Mesenchymal stem cell (in vitro differentiated cells and primary cell): ENCODE measurements at regions not wholly inside any gene's neighbourhood (a gene's known extent, or its start where the extent isn't known, plus 50 kb on each side); places are given as distances from the start of the nearest gene placed in this dataset.

Experiments
- DNase-seq: peaks from one replicate; pipeline ENCODE4 v3.0.0-alpha.2; 2013
- H2AFZ ChIP-seq: one replicate; pipeline ENCODE4 v1.6.1; 2013; ENCODE audit warnings: low read depth, mild to moderate bottlenecking, control low read depth, inconsistent platforms, low read length, moderate library complexity
- H2AK5ac ChIP-seq: 2 replicates; pipeline ENCODE4 v1.6.1; 2013; ENCODE audit warnings: low read length, moderate library complexity, mild to moderate bottlenecking, inconsistent platforms; ENCODE audit not compliant: severe bottlenecking
- H2BK120ac ChIP-seq: one replicate; pipeline ENCODE4 v1.6.1; 2013; ENCODE audit warnings: low read depth, mild to moderate bottlenecking, inconsistent platforms, low read length, moderate library complexity
- H2BK12ac ChIP-seq, 2 experiments: one replicate each; pipeline ENCODE4 v1.6.1; 2013; ENCODE audit warnings: inconsistent platforms in 2 of 2, low read length in 2 of 2, mild to moderate bottlenecking in 2 of 2, moderate library complexity in 2 of 2, control low read depth in 1 of 2
- H2BK15ac ChIP-seq: one replicate; pipeline ENCODE4 v1.6.1; 2013; ENCODE audit warnings: mild to moderate bottlenecking, low read depth, inconsistent platforms; ENCODE audit not compliant: poor library complexity, severe bottlenecking
- H2BK5ac ChIP-seq: 2 replicates; pipeline ENCODE4 v1.6.1; 2013; ENCODE audit warnings: low read depth, mild to moderate bottlenecking, low read length, control low read depth, inconsistent platforms; ENCODE audit not compliant: poor library complexity, severe bottlenecking
- H3K14ac ChIP-seq, 2 experiments: one replicate each; pipeline ENCODE4 v1.6.1; 2013; ENCODE audit warnings: inconsistent platforms in 2 of 2, low read length in 2 of 2, control low read depth in 1 of 2, mild to moderate bottlenecking in 1 of 2, moderate library complexity in 1 of 2
- H3K18ac ChIP-seq, 2 experiments: one replicate each; pipeline ENCODE4 v1.6.1; 2013; ENCODE audit warnings: inconsistent platforms in 2 of 2, low read length in 2 of 2, control low read depth in 1 of 2, low read depth in 1 of 2, mild to moderate bottlenecking in 1 of 2
- H3K23ac ChIP-seq, 2 experiments: one replicate each; pipeline ENCODE4 v1.6.1; 2013; ENCODE audit warnings: inconsistent platforms in 2 of 2, low read length in 2 of 2, mild to moderate bottlenecking in 2 of 2, moderate library complexity in 2 of 2, control low read depth in 1 of 2
- H3K27ac ChIP-seq: 2 replicates; pipeline ENCODE4 v1.5.1; 2013; ENCODE audit warnings: mild to moderate bottlenecking, moderate library complexity, low read length, control low read depth, inconsistent platforms; ENCODE audit not compliant: poor library complexity, severe bottlenecking
- H3K27me3 ChIP-seq, 2 experiments: 2 replicates each; pipeline versions ENCODE4 v1.6.1 to v1.7.0; 2013; ENCODE audit warnings: low read length in 2 of 2, mild to moderate bottlenecking in 2 of 2, moderate library complexity in 2 of 2, control low read depth in 1 of 2, inconsistent platforms in 1 of 2; ENCODE audit not compliant: control insufficient read depth in 1 of 2, insufficient read depth in 1 of 2
- H3K36me3 ChIP-seq, 2 experiments: 2 replicates each; pipeline versions ENCODE4 v1.6.1 to v1.7.0; 2013; ENCODE audit warnings: low read length in 2 of 2, control low read depth in 1 of 2, inconsistent platforms in 1 of 2, low read depth in 1 of 2, mild to moderate bottlenecking in 1 of 2; ENCODE audit not compliant: insufficient read depth in 2 of 2, control insufficient read depth in 1 of 2
- H3K4ac ChIP-seq, 2 experiments: one replicate each; pipeline ENCODE4 v1.6.1; 2013; ENCODE audit warnings: inconsistent platforms in 2 of 2, low read length in 2 of 2, mild to moderate bottlenecking in 2 of 2, moderate library complexity in 2 of 2, control low read depth in 1 of 2, low read depth in 1 of 2
- H3K4me1 ChIP-seq: 2 replicates; pipeline ENCODE4 v1.6.1; 2013; ENCODE audit warnings: low read depth, low read length, control low read depth; ENCODE audit not compliant: control insufficient read depth, insufficient read depth
- H3K4me2 ChIP-seq: 2 replicates; pipeline ENCODE4 v1.6.1; 2013; ENCODE audit warnings: low read length, mild to moderate bottlenecking, inconsistent platforms; ENCODE audit not compliant: poor library complexity, severe bottlenecking
- H3K4me3 ChIP-seq, 2 experiments: 2 replicates each; pipeline versions ENCODE4 v1.5.1 to v1.7.0; 2013; ENCODE audit warnings: low read length in 2 of 2, mild to moderate bottlenecking in 2 of 2, control low read depth in 1 of 2, low read depth in 1 of 2; ENCODE audit not compliant: insufficient read depth in 1 of 2
- H3K79me1 ChIP-seq: replicated peaks from 2 replicates; pipeline ENCODE4 v1.6.1; 2013; ENCODE audit warnings: mild to moderate bottlenecking, control low read depth, low read length, inconsistent platforms; ENCODE audit not compliant: poor library complexity, severe bottlenecking
- H3K9ac ChIP-seq: 2 replicates; pipeline ENCODE4 v1.7.0; 2013; ENCODE audit warnings: mild to moderate bottlenecking, low read length, moderate library complexity
- H3K9me3 ChIP-seq: 2 replicates; pipeline ENCODE4 v1.7.0; 2013; ENCODE audit warnings: mild to moderate bottlenecking, low read length; ENCODE audit not compliant: control insufficient read depth
- H4K8ac ChIP-seq: one replicate; pipeline ENCODE4 v1.6.1; 2013; ENCODE audit warnings: inconsistent platforms, mild to moderate bottlenecking, low read length, moderate library complexity
- H4K91ac ChIP-seq: one replicate; pipeline ENCODE4 v1.6.1; 2013; ENCODE audit warnings: mild to moderate bottlenecking, low read length, inconsistent platforms
- WGBS: methylation state at CpG from one replicate; pipeline ENCODE4 v1.1.7; 2013; ENCODE audit warnings: mixed read lengths; 5-methylcytosine and 5-hydroxymethylcytosine counted together

DNA sequence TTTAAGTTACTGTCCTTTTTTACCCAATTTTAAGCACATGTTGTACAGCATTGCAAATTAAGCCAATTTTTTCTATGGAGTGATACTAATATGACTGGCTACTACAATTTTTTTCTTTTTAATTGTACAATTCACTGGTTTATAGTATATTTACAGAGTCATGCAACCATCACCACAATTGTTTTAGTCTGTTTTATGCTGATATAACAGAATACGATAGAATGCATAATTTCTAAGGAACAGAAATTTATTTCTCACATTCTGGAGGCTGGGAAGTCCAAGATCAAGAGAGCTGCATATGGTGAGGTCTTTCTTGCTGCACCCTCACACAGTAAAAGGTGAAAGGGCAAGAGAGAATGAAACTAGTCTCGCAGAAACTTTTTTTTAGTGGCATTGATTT is 125.3 kb downstream of the GLUD2 start:
- H3K23ac ChIP-seq: no peak overlapping the region
- H3K9ac ChIP-seq: no peak overlapping the region
- no peak overlapping the region for H4K91ac ChIP-seq
- H3K18ac ChIP-seq: no peak overlapping the region
- no peak overlapping the region for H3K4ac ChIP-seq
- no peaks in the 10 kb centered on the region for H3K79me1 ChIP-seq
- DNase-seq: no peak
- no peak overlapping the region for H3K27ac ChIP-seq
- H3K14ac ChIP-seq: no peak overlapping the region
- peaks cover 3% of the 10 kb centered on the region for H3K9me3 ChIP-seq
- H3K4me1 ChIP-seq: no peaks in the 10 kb centered on the region
- no peaks in the 10 kb centered on the region for H3K36me3 ChIP-seq
- H2AFZ ChIP-seq: no peak overlapping the region
- no peak overlapping the region for H2BK5ac ChIP-seq
- H2AK5ac ChIP-seq: no peak overlapping the region
- no peak overlapping the region for H3K4me2 ChIP-seq
- no peak overlapping the region for H3K4me3 ChIP-seq
- no peak overlapping the region for H2BK15ac ChIP-seq
- WGBS: no CpG with 5 or more reads among the region's 2 CpGs
- no peak overlapping the region for H2BK12ac ChIP-seq
- no peak overlapping the region for H2BK120ac ChIP-seq
- H4K8ac ChIP-seq: no peak overlapping the region
- H3K27me3 ChIP-seq: no peaks in the 10 kb centered on the region

DNA sequence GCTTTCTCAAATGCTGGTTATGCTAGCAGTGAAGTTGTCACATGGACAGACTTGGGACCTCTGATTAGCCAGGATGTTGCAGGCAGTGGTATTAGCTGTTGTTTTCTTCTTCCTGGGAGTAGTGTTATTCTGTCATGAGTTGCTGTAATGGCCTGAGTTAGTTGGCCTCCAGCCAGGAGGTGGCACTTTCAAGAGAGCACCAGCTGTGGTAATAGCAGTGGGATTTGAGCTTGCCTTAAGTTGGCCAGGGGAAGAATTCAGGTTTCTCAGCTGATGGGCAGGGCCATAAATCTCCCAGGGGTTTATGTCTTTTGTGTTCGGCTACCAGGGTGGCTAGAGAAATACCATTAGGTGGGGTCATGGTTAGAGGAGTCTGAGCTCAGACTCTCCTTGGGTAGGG is 132.6 kb downstream of the GLUD2 start:
- H3K27me3 ChIP-seq: no peaks in the 10 kb centered on the region
- H2AK5ac ChIP-seq: no peak overlapping the region
- no peaks in the 10 kb centered on the region for H3K79me1 ChIP-seq
- no peak overlapping the region for H3K14ac ChIP-seq
- no peak overlapping the region for H3K27ac ChIP-seq
- no peak overlapping the region for H3K4ac ChIP-seq
- H2BK15ac ChIP-seq: no peak overlapping the region
- H3K36me3 ChIP-seq: no peaks in the 10 kb centered on the region
- no peak overlapping the region for H3K18ac ChIP-seq
- no peak overlapping the region for H2BK120ac ChIP-seq
- no peak overlapping the region for H3K9ac ChIP-seq
- no peak overlapping the region for H2BK5ac ChIP-seq
- H2BK12ac ChIP-seq: no peak overlapping the region
- H2AFZ ChIP-seq: no peak overlapping the region
- no peak for DNase-seq
- WGBS: 65% methylated on average over 1 of the region's 1 CpG
- H3K4me1 ChIP-seq: no peaks in the 10 kb centered on the region
- no peak overlapping the region for H3K4me2 ChIP-seq
- peaks cover 6% of the 10 kb centered on the region for H3K9me3 ChIP-seq
- no peak overlapping the region for H3K23ac ChIP-seq
- no peak overlapping the region for H4K8ac ChIP-seq
- no peak overlapping the region for H3K4me3 ChIP-seq
- no peak overlapping the region for H4K91ac ChIP-seq

DNA sequence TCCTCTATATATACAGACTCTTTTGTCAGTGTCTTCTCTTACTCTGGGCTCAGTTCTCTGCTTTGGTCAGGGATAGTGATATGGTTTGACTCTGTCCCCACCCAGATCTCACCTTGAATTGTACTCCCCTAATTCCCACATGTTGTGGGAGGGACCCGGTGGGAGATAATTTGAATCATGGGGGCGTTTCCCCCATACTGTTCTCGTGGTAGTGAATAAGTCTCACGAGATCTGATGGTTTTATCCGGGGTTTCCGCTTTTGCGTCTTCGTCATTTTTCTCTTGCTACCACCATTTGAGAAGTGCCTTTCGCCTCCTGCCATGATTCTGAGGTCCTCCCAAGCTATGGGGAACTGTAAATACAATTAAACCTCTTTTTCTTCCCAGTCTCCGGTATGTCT is 144.4 kb downstream of the GLUD2 start:
- no peak overlapping the region for H2BK120ac ChIP-seq
- WGBS: 70% methylated on average over 9 of the region's 10 CpGs

DNA sequence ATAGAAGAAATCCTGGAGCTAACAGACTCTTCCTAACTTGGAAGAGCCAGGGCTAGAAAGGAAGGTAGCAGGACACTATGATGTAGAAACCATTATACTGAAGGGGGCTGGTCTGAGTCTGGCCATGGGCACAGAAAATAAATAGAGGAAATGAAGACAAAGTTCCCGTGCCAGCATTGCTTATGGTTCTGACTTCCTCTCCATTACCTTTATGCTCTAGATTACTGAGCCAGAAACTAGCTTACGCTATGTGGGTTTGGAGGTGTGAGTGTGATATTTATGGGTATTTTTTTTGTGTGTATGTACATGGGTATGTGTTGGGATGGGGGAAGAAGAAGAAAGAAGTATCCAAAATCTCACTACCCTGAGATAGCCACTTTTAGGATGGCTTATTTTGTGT is 148.3 kb downstream of the GLUD2 start:
- no peak overlapping the region for H2BK15ac ChIP-seq
- H2BK12ac ChIP-seq: no peak overlapping the region
- H3K9ac ChIP-seq: no peak overlapping the region
- H3K14ac ChIP-seq: no peak overlapping the region
- no peak overlapping the region for H3K18ac ChIP-seq
- H3K4me1 ChIP-seq: no peaks in the 10 kb centered on the region
- H3K4ac ChIP-seq: no peak overlapping the region
- no peak overlapping the region for H3K27ac ChIP-seq
- no peak overlapping the region for H2AFZ ChIP-seq
- no peak for DNase-seq
- H3K27me3 ChIP-seq: no peaks in the 10 kb centered on the region
- H2AK5ac ChIP-seq: no peak overlapping the region
- H3K9me3 ChIP-seq: no peaks in the 10 kb centered on the region
- no peak overlapping the region for H4K8ac ChIP-seq
- no peak overlapping the region for H2BK5ac ChIP-seq
- H2BK120ac ChIP-seq: no peak overlapping the region
- no CpG with 5 or more reads among the region's 2 CpGs for WGBS
- no peak overlapping the region for H3K4me2 ChIP-seq
- H3K36me3 ChIP-seq: no peaks in the 10 kb centered on the region
- H3K79me1 ChIP-seq: no peaks in the 10 kb centered on the region
- no peak overlapping the region for H3K4me3 ChIP-seq
- H4K91ac ChIP-seq: no peak overlapping the region
- H3K23ac ChIP-seq: no peak overlapping the region

More for the DNA sequence above, 144.4 kb downstream of the GLUD2 start:
- Histone ChIP-seq H2BK5ac (no peak overlapping the region), H3K14ac (no peak overlapping the region), H3K23ac (no peak overlapping the region), H4K91ac (no peak overlapping the region), H3K36me3 (no peaks in the 10 kb centered on the region), H3K9ac (no peak overlapping the region), H3K4ac (no peak overlapping the region), H3K27me3 (no peaks in the 10 kb centered on the region), H3K79me1 (no peaks in the 10 kb centered on the region), H3K27ac (no peak overlapping the region), H3K4me2 (no peak overlapping the region), H3K9me3 (no peaks in the 10 kb centered on the region), H3K4me1 (no peaks in the 10 kb centered on the region), H3K18ac (no peak overlapping the region), H2AFZ (no peak overlapping the region), H4K8ac (no peak overlapping the region), H3K4me3 (no peak overlapping the region), H2AK5ac (no peak overlapping the region), H2BK12ac (no peak overlapping the region), H2BK15ac (no peak overlapping the region)
- no peak for DNase-seq
